ENCODE measurements at regions not wholly inside any gene's neighbourhood (a gene's known extent, or its start where the extent isn't known, plus 50 kb on each side); places are given as distances from the start of the nearest gene placed in this dataset.

DNA sequence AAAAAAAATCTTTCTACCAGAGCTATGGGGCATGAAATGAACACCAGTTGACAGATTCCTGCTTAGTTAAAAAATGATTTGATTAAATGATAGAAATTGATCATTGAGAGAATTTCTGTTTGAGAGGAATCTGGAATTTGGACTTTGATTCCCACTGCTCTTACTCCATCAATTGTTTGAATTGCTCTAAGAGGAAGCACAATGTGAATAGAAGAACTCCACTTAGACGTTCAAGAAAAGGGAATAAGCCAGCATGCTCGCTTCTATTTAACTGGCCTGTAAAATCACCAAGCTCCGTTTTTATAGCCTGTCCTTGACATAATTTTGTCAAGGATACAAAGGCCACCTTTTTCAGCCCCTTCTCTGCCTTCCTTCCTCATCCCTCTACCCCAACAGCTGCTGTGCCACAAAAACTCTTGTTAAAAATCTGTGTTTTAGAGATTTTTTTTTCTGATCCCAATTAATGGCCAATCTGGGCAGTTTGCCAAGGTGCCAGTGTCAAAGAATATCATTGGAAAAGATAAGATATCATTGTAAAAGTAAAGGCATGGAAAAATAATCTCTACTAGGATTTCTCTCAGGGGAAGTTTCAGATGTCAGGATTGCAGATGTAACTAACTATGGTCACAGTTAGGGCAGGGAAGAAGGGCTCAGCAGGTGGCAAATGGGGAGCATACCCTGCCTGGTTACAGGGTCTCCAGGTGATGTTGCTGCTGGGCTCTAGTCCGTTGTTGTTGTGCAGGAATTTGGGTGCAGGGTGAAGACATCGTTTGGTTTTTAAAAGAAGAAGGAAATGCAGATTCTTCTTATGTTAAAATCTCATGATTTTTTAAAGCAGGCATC, 301.8 kb upstream of the PDZRN3 start:
- TF ChIP-seq CTCF (IDR thresholded peaks at IDR 0.05): no peak
- no peak for TF ChIP-seq POLR2A (IDR thresholded peaks at IDR 0.05)

Data from esophagus squamous epithelium (tissue), 4 donors.